ENCODE measurements at regions not wholly inside any gene's neighbourhood (a gene's known extent, or its start where the extent isn't known, plus 50 kb on each side); places are given as distances from the start of the nearest gene placed in this dataset.

DNA sequence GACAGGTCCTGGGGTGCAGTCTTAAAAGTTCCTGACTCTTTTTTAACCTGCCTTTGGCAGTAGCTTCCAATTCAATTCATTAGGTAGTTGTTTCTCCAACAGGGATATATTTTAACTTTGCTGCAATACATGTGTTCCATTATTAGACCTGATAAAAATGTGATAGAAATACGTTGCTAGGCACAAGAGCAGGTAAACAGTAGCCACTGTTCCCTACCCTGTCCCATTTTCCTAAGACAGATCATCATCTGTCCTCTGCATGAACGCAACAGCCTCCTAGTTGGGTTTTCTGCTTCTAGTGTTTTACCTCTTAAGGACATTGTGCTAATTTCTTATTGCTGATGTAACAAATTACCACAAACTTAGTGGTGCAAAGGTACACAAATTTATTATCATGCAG lies 156.8 kb downstream of the SNAPC1 start:
- Mint-ChIP-seq H3K36me3 (no peaks in the 10 kb centered on the region), H3K27ac (no peak overlapping the region), H3K4me1 (peaks cover 3% of the 10 kb centered on the region), H3K27me3 (peaks cover 5% of the 10 kb centered on the region), H3K4me3 (no peak overlapping the region), H3K9me3 (no peaks in the 10 kb centered on the region)
- ATAC-seq (ENCODE audit: low read depth), result no peak
- DNase-seq (ENCODE audit: low spot score in 2 of 2), result no peak

- Mint-ChIP-seq H3K27ac (no peak overlapping the region), H3K36me3 (no peaks in the 10 kb centered on the region), H3K4me3 (no peak overlapping the region), H3K9me3 (no peaks in the 10 kb centered on the region), H3K4me1 (no peaks in the 10 kb centered on the region), H3K27me3 (peaks cover 4% of the 10 kb centered on the region)
- no peak for DNase-seq (ENCODE audit: low spot score in 2 of 2)
- ATAC-seq (ENCODE audit: low read depth), result no peak
These were observed 161.1 kb downstream of the SNAPC1 start for GRCh38 chr14:61923348-61923747.

- no peak overlapping the region for H3K4me3 Mint-ChIP-seq
- no peaks in the 10 kb centered on the region for H3K9me3 Mint-ChIP-seq
- H3K36me3 Mint-ChIP-seq, result no peaks in the 10 kb centered on the region
- DNase-seq (ENCODE audit: low spot score in 2 of 2) (peak; percentile 14 to 30), ATAC-seq (ENCODE audit: low read depth) (peak; percentile 77)
- H3K27me3 Mint-ChIP-seq, result peaks cover 3% of the 10 kb centered on the region
- H3K27ac Mint-ChIP-seq, result no peak overlapping the region
- H3K4me1 Mint-ChIP-seq, result peaks cover under 1% of the 10 kb centered on the region
These were observed 162.8 kb downstream of the SNAPC1 start for GRCh38 chr14:61925043-61925442.

GRCh38 chr14:61925732-61926435 lies 163.7 kb downstream of the SNAPC1 start:
- H3K27me3 Mint-ChIP-seq, result peaks cover 6% of the 10 kb centered on the region
- H3K36me3 Mint-ChIP-seq, result no peaks in the 10 kb centered on the region
- H3K4me3 Mint-ChIP-seq, result no peak overlapping the region

GRCh38 chr14:61927060-61927459 lies 164.8 kb downstream of the SNAPC1 start:
- Mint-ChIP-seq H3K27ac (no peak overlapping the region), H3K4me1 (peaks cover 4% of the 10 kb centered on the region), H3K9me3 (no peaks in the 10 kb centered on the region), H3K27me3 (peaks cover 6% of the 10 kb centered on the region), H3K4me3 (no peak overlapping the region), H3K36me3 (no peaks in the 10 kb centered on the region)
- no peak for ATAC-seq (ENCODE audit: low read depth)
- no peak for DNase-seq (ENCODE audit: low spot score in 2 of 2)

More at GRCh38 chr14:61925732-61926435, 163.7 kb downstream of the SNAPC1 start:
- DNase-seq (ENCODE audit: low spot score in 2 of 2) (no peak), ATAC-seq (ENCODE audit: low read depth) (no peak)
- Mint-ChIP-seq H3K4me1 (peaks cover 4% of the 10 kb centered on the region), H3K27ac (peak overlapping the region; percentile 19), H3K9me3 (no peaks in the 10 kb centered on the region)

DNA sequence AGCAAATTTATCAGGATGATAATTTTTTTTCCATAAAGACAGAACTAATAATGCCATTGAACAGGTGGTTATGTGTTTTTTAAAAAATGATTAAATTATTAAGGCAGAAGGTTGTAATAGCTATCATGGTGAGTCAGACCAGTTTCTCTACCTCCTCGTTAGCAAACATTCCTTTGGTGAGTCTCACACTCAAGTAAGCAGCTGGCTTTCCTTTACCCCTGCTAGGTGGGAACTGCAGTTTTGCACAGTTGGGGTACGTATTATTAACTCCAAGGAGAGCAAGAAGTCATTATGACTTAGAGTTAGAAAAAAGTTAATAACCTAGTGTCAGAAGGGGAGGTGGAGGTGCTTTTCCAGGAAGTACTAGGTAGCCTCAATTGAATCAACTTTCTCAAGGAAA lies 165.3 kb downstream of the SNAPC1 start:
- H3K4me3 Mint-ChIP-seq, result no peak overlapping the region
- no peak for ATAC-seq (ENCODE audit: low read depth)
- DNase-seq (ENCODE audit: low spot score in 2 of 2), result no peak
- H3K27me3 Mint-ChIP-seq, result peaks cover 4% of the 10 kb centered on the region
- H3K9me3 Mint-ChIP-seq, result no peaks in the 10 kb centered on the region
- H3K4me1 Mint-ChIP-seq, result peaks cover 4% of the 10 kb centered on the region
- no peaks in the 10 kb centered on the region for H3K36me3 Mint-ChIP-seq
- no peak overlapping the region for H3K27ac Mint-ChIP-seq

- ATAC-seq (ENCODE audit: low read depth), result no peak
- Mint-ChIP-seq H3K27ac (no peak overlapping the region), H3K27me3 (peaks cover 4% of the 10 kb centered on the region), H3K4me1 (peaks cover 4% of the 10 kb centered on the region), H3K9me3 (no peaks in the 10 kb centered on the region), H3K4me3 (no peak overlapping the region), H3K36me3 (no peaks in the 10 kb centered on the region)
- DNase-seq (ENCODE audit: low spot score in 2 of 2), result no peak
These were observed 166.1 kb downstream of the SNAPC1 start for GRCh38 chr14:61928300-61928699.

- Mint-ChIP-seq H3K9me3 (no peaks in the 10 kb centered on the region), H3K36me3 (no peaks in the 10 kb centered on the region), H3K27me3 (peaks cover 4% of the 10 kb centered on the region), H3K4me3 (no peak overlapping the region), H3K27ac (no peak overlapping the region), H3K4me1 (peaks cover 4% of the 10 kb centered on the region)
- DNase-seq (ENCODE audit: low spot score in 2 of 2), result no peak
- no peak for ATAC-seq (ENCODE audit: low read depth)
These were observed 166.5 kb downstream of the SNAPC1 start for GRCh38 chr14:61928701-61929100.

GRCh38 chr14:61929651-61930050 lies 167.4 kb downstream of the SNAPC1 start:
- Mint-ChIP-seq H3K4me3 (no peak overlapping the region), H3K36me3 (no peaks in the 10 kb centered on the region), H3K4me1 (peaks cover 4% of the 10 kb centered on the region), H3K27me3 (peaks cover 4% of the 10 kb centered on the region), H3K27ac (no peak overlapping the region), H3K9me3 (no peaks in the 10 kb centered on the region)
- DNase-seq (ENCODE audit: low spot score in 2 of 2), result no peak
- ATAC-seq (ENCODE audit: low read depth), result no peak

DNA sequence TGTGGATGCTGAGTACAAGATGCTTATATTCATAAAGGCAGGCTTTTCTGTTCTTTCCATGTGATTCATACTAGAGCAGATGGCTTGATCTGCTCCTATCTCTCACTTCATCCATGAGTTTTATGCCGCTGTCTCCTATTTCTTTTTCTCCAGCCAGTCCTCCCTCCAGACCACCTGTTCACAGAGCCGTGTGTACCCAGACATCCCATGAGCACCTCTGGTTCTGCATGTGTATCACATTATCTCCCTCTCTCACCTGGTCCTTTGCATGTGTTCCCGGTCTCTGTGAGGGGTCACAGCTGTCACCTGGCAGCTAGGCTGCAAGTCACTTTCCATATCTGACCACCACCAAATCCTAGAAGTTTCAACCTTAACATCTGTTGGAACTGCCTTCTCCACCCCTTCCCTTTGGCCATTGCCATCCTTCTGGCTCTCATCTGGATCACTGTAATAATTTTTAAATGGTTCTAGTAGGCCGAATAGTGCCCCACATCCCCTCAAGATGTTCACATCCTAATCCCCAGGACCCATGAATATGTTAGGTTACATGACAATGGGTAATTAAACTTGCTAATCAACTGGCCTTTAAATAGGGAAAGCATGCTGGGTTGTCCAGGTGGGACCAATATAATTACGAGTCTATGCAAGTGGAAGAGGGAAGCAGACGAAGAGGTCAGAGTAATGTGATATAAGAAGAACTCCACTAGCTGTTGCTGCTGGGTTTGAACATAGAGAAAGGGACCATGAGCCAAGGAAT lies 168.1 kb downstream of the SNAPC1 start:
- no peaks in the 10 kb centered on the region for H3K36me3 Mint-ChIP-seq
- no peaks in the 10 kb centered on the region for H3K9me3 Mint-ChIP-seq
- DNase-seq (ENCODE audit: low spot score in 2 of 2), result no peak
- peaks cover 4% of the 10 kb centered on the region for H3K4me1 Mint-ChIP-seq
- peaks cover 4% of the 10 kb centered on the region for H3K27me3 Mint-ChIP-seq
- no peak overlapping the region for H3K4me3 Mint-ChIP-seq
- ATAC-seq (ENCODE audit: low read depth), result no peak
- H3K27ac Mint-ChIP-seq, result no peak overlapping the region

DNA sequence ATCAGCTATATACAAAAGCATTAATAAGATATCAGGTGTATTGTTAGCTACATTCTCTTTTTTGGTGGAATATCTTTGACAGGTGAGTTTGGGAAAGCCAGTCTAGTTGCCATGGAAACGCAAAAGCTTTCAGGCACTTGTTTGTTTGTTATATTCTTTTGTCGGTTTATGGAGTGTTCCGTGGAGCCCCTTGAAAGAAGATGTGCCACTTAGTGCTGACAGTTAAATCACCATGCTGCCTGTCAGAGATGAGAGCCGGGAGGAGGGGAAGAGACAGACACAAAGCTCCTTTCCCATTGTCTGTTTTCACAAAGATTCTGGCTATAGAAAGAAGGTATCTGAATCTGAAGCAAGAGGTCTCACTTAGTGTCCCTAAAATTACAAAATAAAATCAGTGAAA lies 170.8 kb downstream of the SNAPC1 start:
- ATAC-seq (ENCODE audit: low read depth), result no peak
- H3K4me1 Mint-ChIP-seq, result peaks cover 4% of the 10 kb centered on the region
- H3K36me3 Mint-ChIP-seq, result no peaks in the 10 kb centered on the region
- H3K9me3 Mint-ChIP-seq, result no peaks in the 10 kb centered on the region
- H3K27ac Mint-ChIP-seq, result no peak overlapping the region
- DNase-seq (ENCODE audit: low spot score in 2 of 2), result no peak
- H3K27me3 Mint-ChIP-seq, result peaks cover 6% of the 10 kb centered on the region
- H3K4me3 Mint-ChIP-seq, result no peak overlapping the region

DNA sequence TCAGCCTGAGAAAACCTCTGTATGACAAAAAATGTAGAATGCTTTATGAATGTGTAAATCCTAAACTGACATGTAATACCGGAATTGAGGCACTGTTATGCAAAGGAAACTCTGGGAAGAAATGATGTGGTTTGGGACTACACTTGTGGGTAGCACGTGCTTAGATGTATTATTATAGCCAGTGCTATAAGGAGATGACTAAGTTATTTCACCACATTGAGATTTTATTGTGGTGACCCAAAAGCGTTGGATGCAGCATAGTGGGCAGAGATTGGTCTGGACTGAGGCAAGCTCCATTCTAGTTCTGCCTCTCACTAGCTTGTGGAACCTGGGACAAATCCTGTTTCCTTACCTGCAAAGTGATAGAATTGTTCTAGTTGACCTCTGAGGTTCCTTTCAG lies 172.2 kb downstream of the SNAPC1 start:
- no peak for ATAC-seq (ENCODE audit: low read depth)
- Mint-ChIP-seq H3K27ac (no peak overlapping the region), H3K4me1 (peaks cover 4% of the 10 kb centered on the region), H3K27me3 (peaks cover 9% of the 10 kb centered on the region), H3K9me3 (no peaks in the 10 kb centered on the region), H3K4me3 (no peak overlapping the region), H3K36me3 (no peaks in the 10 kb centered on the region)
- no peak for DNase-seq (ENCODE audit: low spot score in 2 of 2)

DNA sequence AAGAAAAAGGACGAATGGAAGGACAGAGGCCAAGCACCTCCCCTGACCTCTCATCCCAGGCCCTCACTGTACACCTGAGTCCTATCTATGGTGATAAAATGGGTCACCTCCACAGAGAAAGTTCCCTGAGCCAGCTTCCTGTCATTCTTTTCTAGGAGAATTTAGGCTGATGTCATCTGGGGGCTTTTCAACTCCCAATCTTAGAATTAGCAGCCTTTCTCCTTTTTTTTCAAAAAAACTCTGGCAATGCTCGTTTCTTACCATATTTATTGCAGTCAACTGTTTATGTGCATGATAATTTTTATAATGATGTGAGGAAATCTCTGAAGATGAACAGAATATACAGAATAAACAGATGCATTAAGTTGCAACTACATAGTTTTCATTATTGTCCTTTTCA lies 177.6 kb downstream of the SNAPC1 start:
- no peaks in the 10 kb centered on the region for H3K9me3 Mint-ChIP-seq
- peaks cover 12% of the 10 kb centered on the region for H3K27me3 Mint-ChIP-seq

DNA sequence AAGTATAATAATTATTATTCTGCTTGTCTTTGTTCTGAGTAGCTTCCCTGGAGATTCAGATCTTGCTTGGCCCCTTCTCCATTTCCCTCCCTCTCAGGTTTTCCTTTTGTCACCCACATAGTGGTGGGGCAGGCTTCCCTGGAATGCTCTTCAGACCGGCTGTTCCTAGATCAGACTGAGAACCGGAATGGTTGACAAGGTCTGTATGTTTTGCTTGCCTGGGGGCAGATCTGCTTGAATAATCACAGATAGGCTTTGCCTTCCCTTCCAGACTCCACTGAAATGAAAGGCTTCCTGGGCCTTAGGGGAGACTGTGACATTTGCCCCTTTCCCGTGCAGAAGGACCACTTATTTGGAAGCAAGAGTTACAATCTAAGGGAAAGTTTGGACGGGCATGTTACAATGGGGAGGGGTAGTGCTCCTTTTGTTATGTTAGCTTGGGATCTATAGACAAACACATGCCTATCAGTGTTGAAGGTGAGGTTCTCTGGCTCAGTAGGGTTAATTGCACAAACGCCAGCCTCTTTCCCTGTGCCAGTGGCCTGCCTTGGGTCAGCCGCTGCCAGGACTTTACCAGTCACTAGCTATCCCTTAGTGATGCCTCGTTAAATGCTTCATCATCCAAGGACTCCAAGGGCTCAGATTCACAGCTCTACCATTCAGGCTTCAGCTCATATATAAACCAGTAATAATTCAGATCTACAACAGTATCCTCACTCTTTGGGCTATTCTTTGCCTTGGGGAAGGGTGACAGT lies 178.6 kb downstream of the SNAPC1 start:
- Mint-ChIP-seq H3K36me3 (no peaks in the 10 kb centered on the region), H3K27me3 (peaks cover 12% of the 10 kb centered on the region), H3K4me1 (no peaks in the 10 kb centered on the region), H3K4me3 (no peak overlapping the region), H3K27ac (no peak overlapping the region), H3K9me3 (no peaks in the 10 kb centered on the region)
- no peak for ATAC-seq (ENCODE audit: low read depth)
- DNase-seq (ENCODE audit: low spot score in 2 of 2), result no peak

More for the DNA sequence above, 177.6 kb downstream of the SNAPC1 start:
- DNase-seq (ENCODE audit: low spot score in 2 of 2) (no peak), ATAC-seq (ENCODE audit: low read depth) (no peak)
- Mint-ChIP-seq H3K36me3 (no peaks in the 10 kb centered on the region), H3K27ac (no peak overlapping the region), H3K4me3 (no peak overlapping the region), H3K4me1 (no peaks in the 10 kb centered on the region)

All from memory B cell (primary cell).